ENCODE measurements at regions not wholly inside any gene's neighbourhood (a gene's known extent, or its start where the extent isn't known, plus 50 kb on each side); places are given as distances from the start of the nearest gene placed in this dataset.
"Not testable (repeated sequence)": the region's sequence is repeated elsewhere in the genome, so short reads cannot be mapped to it uniquely, and the experiment has no call there.

DNA sequence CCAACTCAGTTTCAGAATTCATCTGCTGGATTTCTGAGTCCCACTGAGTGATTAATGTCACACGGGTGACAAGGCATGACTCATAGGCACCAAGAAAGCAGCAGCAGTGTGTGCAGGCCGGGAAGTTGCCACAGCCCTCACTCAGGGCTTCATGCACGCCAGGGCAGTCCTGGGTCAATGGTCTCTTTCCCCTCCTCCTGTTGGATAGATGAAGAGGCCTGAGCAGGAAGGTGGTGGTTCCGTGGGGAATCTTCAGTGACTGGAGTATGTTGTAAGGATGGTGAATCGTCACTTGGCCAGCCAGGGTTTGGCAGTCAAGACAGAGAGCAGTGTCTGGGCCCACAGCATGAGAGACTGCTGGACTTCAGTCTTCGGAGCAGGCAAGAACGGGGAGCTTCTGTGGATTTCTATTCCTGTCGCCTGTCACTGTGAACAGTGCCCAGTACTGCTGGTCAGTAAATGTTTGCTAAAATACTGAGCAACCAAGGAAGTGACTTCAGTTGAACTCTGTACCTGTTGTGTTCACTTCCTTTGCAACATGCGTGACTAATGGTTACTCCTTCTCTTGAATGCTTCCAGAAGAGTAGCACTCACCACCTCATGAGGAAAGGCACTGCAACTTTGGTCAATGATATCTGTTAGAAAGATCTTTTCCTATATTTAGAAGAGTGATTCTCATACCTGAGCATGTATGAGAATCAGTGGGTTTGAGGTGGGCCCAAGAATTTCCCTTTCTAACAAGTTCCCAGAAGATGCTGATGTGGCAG, 62.0 kb upstream of the CD93 start:
- DNase-seq, result peak; percentile 12

DNA sequence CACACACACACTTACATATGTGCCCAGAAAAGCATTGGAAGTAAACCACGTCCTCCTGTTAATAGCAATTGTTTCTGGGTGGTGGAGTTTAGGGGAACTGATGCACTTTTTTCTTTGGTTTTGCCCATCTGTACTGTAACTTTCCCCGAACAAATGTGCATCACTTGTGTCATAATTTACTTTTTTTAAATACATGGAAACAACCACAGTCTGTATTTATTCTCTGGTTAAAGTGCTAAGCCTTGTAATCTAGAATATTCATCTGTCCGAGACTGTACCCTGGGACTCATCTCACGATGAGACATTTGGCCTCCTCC, 61.5 kb upstream of the CD93 start:
- DNase-seq, result no peak

DNA sequence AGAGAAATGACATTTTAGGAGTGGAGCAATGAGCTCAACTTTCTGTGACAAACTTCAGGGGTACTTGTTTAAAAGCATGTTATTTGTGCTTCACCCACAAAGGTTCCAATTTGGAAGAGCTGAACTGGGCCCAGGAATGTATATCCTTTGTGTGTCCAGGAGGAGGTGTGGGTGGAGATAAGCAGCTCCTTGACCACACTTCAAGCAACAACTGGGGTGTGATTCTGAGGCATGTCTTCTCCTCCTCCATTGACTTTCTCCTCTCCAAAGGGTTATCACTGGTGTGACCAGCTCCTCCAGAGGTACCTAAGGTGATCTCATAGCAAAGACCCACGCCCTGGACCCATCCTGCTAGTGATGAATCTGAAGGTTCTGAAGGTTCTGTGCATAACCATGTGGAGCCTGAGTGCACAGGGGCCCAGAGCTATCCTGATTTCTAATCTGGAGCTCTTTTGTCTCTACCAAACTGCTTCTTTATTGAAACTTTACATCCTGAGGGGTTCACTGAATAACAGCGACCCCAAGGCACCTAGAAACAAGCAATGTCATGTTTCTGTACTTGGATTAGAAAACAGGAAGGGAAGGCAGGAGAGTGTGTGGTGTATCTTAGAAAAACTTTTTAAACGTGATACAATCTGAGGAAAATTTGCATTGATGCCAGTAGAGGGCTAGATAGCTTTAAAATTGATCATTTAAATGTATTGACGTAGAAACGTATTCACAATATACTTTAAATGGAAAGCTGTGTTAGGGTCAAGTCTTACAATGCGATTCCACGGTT, 60.9 kb upstream of the CD93 start:
- no peak for DNase-seq

DNA sequence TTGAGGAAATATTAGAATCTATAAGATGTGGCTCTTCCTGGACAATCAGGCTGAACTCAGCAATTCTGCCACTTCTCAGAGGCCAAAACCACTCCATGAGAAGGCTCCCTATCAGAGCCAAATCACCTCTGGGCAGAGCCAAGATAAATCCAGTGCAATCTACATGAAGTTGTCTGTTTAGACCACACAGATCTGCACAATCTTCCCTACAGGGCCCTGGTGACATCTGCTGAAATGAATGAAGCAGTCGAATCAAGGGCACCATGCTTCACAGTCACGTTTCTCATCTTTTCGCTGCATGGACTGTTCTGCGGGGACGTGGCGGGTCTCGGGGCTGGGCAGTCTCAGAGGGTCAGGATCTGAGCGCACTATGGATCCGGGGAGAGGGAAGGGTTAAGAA, 60.1 kb upstream of the CD93 start:
- no peak for DNase-seq

DNA sequence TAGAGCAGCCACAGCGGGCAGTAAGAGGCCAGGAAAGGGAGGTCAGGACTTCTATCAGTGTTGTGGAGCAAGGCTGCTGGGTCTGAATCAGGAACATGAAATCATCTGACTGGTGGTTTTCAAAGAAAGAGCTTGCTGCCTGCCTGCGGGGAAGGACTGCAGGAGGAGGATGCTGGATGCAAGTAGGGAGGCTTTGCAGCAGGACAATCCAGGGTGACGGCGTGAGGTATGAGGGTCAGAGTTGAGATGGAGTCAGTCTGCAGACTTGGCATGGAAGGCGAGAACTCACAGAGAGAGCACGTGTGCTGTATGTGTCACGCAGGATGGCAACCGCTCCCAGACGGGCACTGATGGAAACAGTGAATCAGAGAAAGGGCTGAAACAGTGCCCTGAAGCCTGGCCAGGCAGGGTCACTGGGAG, 59.2 kb upstream of the CD93 start:
- DNase-seq, result no peak

DNA sequence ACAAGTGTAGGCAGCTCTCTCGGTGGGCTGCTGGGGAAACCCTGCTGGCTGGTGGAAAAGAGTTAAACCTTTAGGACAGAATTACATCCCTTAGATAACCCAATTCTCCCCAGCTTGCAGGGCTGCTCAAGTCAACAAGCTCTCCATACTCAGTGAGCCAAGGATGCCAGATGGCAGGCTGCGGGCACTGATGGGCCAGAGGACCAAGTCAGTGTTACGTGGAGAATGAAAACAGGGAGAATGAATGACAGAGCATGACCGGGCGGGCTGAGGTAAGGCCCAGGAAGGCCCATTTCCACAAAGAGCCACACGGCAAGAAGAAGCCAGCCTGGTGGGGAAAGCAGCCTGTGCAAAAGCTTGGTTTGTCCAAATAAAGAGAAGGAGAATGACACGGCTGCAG, 58.7 kb upstream of the CD93 start:
- no peak for DNase-seq

DNA sequence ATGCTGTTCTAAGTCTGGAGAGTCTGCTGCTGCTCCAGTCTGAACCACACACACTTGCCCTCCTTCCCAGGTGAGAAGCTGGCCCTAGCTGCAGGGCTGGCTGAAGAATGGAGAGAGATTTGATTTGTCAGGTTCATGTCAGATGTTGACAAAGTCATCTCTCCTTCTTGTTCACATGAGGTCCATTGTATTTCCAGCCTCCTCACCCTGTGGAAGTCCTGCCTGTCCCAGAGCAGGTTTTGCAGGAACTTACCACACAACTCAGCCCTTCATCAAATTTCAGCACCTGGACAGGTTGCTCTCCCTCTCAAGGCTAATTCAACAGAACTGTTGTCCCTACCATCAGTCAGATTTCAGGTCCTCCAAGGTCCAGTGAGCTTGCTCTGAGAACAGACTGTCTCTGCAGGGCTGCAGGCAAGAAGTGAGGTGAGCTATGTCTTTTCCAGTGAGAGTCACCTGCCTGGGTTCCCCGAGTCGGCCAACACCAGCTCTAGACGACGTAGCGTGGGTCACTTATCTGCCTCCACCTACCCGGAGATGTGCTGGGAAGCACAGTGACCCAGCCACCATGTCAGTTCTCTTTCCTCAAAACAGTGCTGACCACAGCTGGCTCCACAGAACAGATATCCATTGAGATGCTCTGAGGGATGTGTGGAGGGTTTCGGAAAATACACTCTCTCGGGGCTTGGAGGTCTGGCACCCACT, 58.0 kb upstream of the CD93 start:
- DNase-seq, result no peak

DNA sequence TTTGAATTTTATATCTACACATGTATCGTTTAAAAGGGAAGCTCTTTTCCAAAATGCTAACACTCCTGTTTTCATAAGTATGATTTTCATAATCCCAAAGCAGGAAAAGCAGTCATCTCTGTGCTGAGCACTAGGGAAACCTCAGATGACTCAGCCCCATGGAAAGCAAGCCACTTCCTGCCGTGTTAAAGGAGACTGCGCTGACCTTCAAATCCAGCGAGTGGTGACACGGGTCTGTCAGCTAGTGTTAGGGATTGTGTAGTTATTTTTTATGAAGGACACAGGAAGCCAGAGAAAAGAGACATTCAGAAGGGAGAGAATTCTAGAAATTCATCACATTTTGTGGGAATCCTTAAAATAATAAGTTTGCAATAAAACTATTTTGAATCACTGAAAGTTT, 57.0 kb upstream of the CD93 start:
- DNase-seq, result no peak

DNA sequence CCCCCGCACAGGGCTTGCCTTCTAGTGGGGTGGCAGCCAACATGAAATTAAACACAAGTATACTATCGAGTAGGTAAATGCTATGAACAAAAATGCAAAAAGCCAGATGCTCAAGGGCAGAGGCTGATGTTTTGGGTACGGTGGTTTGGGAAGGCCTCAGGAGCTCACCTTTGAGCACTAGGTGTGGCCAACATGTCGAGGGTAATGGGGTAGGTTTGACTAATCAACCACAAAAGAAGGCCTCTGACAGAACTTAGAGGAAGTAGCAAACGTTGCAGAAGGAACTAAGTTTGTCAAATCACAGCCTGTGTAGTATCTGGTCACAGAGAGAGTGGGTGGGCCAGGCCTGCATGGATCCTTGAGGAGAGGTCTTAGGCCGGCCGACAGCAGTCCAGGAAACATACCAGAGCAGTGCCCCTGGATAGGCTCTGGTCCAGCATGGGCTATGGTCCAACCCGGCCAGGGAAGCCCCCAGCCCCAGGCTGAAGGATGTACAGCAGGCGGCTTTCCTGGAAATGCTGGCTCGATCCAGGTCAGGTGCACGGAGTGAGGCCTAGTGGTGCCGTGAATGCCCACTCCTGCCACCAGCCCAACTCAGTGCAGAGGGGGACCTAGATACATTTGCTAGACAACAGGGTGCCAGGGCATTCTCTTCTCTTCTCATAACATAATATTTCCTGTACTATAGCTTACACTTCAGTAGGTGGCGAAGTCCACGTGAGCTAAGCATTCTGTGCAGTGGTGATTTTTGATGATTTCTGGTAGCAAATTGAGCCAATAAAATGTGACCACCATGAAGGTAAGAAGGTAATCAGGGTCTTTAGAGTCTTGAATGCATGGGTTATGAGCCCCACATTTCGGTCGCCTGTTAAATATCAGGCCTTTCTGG, 56.3 kb upstream of the CD93 start:
- DNase-seq, result no peak

DNA sequence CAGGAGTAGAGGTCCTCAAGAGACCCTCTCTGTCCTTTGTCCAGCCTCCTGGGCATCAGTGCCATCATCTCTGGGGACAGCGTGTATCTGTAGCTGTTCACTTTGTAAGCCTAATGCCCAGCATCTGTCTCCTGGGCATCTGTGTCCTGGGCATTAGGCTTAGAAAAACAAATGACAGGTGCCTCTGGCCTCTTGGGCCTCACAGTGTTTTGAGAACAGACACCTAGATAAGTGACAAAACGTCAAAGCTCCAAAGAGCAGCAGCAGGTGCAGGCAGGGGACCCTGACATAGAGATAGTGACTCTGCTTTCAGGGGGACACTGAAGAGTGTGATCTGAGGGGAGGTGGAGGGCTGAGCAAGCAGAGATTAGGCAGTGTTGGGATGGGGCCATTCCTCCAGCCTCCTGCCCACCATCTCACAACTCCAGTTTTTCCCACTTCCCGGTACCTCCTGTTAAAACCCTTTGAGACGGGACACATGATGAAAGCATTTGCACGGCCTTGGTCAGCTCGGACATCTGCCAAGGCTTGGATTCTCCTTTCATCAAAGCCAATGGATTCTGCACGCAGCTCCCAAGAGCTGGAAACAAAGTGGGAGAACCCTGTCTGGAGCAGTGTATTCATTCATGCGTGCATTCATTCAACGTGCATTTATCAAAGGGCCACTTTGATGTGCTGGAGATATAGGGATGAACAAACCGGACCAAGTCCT, 55.5 kb upstream of the CD93 start:
- DNase-seq, result no peak

DNA sequence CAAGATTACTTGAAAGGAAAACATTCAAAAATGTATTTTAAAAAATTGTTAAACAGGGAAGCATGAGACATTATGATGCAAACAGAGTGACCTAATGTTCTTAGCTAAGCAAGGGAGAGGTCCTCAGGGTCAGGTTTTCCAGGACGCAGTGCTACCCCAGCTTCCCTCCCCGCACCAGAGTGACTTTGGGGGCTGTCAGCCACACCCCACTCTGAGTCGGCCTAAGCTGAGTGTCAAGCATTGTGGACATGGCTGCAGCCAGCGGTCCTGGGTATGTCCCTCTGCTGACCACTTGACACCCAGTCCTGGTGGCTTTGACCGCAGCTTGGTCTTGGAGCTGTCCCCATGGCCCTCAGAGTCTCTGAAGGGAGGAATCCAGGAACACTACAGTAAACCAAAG, 54.9 kb upstream of the CD93 start:
- no peak for DNase-seq

DNA sequence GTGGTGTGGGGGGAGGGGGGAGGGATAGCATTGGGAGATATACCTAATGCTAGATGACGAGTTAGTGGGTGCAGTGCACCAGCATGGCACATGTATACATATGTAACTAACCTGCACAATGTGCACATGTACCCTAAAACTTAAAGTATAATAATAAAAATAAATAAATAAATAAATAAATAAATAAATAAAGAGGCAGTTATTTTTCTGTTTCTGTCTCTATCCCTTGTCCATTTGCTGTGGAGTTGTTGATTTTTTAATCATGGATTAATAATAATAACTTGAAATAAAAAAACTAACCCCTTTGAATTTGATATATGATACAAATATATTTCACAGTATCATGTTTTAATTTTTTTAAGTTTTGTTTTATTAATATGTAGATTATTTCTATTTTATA, 53.9 kb upstream of the CD93 start:
- DNase-seq, result not testable (repeated sequence)

DNA sequence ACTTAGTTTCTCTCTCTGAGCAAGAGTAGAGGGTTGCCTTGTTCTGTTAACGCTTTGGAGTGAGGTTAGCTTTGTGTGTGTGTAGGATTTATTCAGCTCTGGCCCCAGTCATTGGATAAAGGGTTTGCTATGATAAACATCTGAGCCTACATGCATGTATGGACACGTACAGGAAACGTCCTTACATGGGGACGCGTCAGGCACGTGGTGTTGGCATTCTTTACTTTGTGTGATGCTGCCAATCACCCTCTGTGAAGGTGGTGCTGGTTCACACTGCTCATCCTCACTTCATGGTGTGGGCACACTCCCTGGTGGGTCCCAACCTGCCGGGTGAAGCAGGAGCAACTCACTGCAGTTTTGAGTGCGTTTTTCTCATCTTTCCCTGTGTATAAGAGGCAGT, 53.4 kb upstream of the CD93 start:
- no peak for DNase-seq

DNA sequence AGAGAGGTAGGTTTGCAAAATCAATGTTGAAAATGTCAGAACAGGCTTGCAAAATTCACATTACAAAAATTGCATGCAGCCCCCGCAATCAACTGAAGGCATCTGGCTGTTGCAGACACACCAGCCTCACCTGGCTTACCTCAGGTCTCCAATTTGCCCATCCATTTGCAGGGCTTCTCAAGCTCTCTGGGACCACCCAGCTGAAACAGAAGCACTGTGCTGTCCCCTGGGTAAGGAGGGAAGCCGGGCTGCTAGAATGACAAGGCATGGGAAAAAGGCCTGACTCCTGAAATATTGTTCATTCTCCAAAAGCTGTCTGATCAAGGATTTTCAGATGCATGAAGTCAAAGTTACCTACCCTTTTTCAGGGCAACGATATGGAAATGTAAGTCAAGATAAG, 52.6 kb upstream of the CD93 start:
- no peak for DNase-seq

DNA sequence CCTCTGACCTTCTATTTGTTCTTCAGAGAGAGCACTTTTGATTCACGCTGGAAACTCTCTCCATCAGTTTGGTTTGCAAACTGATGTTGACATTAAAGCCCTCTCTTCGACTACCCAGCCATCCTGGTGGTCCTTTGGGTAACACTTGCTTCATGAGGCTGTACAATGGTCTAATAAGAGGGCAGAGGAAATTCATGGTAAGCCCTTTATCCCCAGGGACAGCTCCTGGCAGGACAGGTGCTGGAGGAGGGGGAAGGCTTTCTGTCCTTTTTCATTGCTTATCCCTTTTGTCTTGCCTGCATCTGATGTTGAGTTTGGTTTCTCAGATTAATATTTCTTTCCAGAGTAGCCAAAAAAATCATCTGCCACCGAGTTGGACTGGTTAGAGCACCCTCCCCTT, 52.1 kb upstream of the CD93 start:
- DNase-seq, result no peak

DNA sequence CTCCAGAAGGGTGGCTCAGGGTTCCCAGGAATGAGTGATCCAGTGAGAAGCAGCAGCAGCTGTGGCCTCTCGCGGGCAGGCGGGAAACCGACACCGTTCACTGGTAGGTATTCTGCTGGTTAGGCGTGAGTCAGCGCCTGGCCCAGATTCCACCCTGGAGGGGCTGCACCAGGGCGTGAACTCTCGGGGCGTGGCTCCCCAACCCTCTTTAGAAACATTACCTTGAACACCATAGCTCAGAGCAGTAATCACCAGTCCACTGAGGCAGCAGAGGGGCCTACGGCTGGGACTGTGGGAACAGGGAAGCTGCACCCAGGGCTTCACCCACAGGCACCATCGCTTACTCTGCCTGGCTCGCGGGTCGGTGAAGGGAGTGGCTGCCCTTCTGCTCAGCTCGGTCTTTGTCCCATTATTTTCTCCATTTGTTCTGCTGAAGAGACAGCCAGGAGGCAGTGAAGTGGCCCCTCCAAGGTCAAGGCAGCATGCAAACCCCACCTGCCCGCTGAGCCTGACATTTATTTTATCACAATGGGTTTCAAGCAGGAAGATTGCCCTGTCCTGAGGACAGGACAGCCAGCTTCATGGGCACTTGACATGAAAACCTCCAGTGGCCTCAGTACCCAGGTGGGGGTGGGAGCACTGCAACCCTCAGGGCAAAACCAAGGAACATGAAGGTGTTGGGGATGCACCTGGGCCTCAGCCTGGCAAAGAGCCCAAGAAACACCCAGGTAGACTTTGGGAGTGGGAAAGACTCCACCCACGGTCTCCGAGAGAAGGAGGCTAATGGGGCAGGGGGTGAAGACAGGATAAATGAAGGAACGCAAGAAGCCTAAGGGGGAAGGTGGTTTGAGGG, 51.0 kb upstream of the CD93 start:
- no peak for DNase-seq

DNA sequence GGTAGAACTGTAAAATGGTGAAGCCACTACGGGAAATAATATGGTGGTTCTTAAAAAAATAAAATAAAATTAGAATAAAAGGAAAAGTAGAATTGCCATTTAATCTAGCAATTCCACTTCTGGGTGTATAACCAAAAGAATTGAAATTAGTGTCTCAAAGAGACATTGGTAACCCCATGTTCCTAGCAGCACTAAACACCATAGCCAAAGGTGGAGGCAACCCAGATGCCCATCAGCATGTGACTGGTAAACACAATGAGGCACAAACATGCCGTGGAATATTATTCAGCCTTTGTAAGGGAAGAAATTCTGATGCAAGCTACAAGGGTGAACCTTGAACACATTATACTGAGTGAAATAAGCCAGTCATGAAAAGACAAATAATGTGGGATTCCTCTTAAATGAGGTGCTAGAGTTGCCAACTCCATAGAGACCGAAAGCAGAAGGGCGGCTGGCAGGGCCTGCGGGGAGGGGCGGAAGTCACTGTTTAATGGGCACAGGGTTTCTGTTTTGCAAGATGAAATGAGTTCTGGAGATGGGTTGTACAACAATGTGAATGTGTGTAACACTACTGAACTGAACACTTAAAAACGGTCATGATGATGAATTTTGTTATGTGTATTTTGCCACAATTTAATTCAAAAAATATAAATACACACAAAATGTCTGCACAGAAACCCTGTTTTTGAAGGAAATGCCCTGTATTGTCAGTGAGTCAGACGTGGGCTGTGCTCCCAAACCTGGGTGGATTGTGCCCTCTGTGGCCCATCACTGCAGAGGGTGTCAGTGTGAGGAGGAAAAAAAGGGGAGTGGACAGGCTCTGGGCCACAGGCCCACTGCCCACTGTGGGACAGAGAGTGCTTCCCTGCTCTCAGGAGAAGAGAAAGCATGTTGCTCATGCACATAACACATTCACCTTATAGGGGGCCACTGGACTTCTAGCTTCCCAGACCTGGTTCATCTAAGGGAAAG, 49.6 kb upstream of the CD93 start:
- no peak for DNase-seq

All from CD4-positive, alpha-beta T cell treated with Interleukin-21 for 1 hour (primary cell).